ENCODE measurements at regions not wholly inside any gene's neighbourhood (a gene's known extent, or its start where the extent isn't known, plus 50 kb on each side); places are given as distances from the start of the nearest gene placed in this dataset.

DNA sequence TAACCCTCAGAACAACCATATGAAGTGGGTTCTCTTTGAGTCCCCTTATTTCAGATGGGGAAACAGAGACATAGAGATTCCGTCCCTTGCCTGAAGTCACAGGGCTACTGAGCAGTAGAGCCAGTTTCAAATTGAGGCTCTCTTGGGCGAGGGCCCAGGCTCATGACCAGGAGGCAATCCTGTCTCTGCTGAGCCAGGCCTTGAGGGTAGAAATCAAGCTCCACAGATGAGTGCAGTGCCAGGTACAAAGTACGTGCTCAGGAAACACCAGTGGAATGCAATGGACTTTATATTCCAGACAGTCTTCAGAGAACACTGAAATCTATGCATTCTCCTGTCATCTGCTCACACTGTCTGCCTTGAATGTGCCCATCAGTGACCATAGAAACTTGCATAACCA is 291.7 kb upstream of the MAF start:
- TF ChIP-seq, protein P1, sequence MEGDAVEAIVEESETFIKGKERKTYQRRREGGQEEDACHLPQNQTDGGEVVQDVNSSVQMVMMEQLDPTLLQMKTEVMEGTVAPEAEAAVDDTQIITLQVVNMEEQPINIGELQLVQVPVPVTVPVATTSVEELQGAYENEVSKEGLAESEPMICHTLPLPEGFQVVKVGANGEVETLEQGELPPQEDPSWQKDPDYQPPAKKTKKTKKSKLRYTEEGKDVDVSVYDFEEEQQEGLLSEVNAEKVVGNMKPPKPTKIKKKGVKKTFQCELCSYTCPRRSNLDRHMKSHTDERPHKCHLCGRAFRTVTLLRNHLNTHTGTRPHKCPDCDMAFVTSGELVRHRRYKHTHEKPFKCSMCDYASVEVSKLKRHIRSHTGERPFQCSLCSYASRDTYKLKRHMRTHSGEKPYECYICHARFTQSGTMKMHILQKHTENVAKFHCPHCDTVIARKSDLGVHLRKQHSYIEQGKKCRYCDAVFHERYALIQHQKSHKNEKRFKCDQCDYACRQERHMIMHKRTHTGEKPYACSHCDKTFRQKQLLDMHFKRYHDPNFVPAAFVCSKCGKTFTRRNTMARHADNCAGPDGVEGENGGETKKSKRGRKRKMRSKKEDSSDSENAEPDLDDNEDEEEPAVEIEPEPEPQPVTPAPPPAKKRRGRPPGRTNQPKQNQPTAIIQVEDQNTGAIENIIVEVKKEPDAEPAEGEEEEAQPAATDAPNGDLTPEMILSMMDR (conservative IDR thresholded peaks at IDR 0.05), result no peak
- TF ChIP-seq EZH2 (IDR thresholded peaks at IDR 0.05; ENCODE audit: low read depth), result no peak

Data from PC-9 (cell line).